Hepatocyte (in vitro differentiated cells): ENCODE measurements at regions not wholly inside any gene's neighbourhood (a gene's known extent, or its start where the extent isn't known, plus 50 kb on each side); places are given as distances from the start of the nearest gene placed in this dataset.
"Not testable (repeated sequence)": the region's sequence is repeated elsewhere in the genome, so short reads cannot be mapped to it uniquely, and the experiment has no call there.

ENCODE experiments used
- DNase-seq: peaks from one replicate; pipeline ENCODE4 v3.0.0-alpha.2; 2016; ENCODE audit warnings: low spot score
- H2AFZ ChIP-seq: fragments of 200-600 bp; sonication (generic); 2 replicates; pipeline ENCODE4 v1.6.0; 2016; ENCODE audit warnings: antibody characterized with exemption, mild to moderate bottlenecking
- H3K27ac ChIP-seq: fragments of 200-600 bp; sonication (generic); 2 replicates; pipeline ENCODE4 v1.5.1; 2016; ENCODE audit warnings: mild to moderate bottlenecking
- H3K27me3 ChIP-seq: fragments of 200-600 bp; sonication (generic); 2 replicates; pipeline ENCODE4 v1.6.1; 2016
- H3K36me3 ChIP-seq: fragments of 200-600 bp; sonication (generic); replicated peaks from 2 replicates; pipeline ENCODE4 v1.5.1; 2016; ENCODE audit warnings: low read depth; ENCODE audit not compliant: insufficient read depth
- H3K4me1 ChIP-seq: fragments of 200-600 bp; sonication (generic); 2 replicates; pipeline ENCODE4 v1.5.1; 2016; ENCODE audit warnings: mild to moderate bottlenecking, moderate library complexity; ENCODE audit not compliant: insufficient read depth
- H3K4me2 ChIP-seq: fragments of 200-600 bp; sonication (generic); 2 replicates; pipeline ENCODE4 v1.6.0; 2016
- H3K4me3 ChIP-seq: fragments of 200-600 bp; sonication (generic); 2 replicates; pipeline ENCODE4 v1.5.1; 2016; ENCODE audit warnings: mild to moderate bottlenecking
- H3K79me2 ChIP-seq: fragments of 200-600 bp; sonication (generic); 2 replicates; pipeline ENCODE4 v1.6.0; 2017; ENCODE audit warnings: mild to moderate bottlenecking
- H3K9me2 ChIP-seq: fragments of 200-600 bp; sonication (generic); replicated peaks from 2 replicates; pipeline ENCODE4 v1.6.0; 2017; ENCODE audit warnings: mild to moderate bottlenecking; ENCODE audit not compliant: insufficient read depth
- H3K9me3 ChIP-seq: fragments of 200-600 bp; sonication (generic); 2 replicates; pipeline ENCODE4 v1.5.1; 2016; ENCODE audit warnings: low read depth, mild to moderate bottlenecking
- H4K20me1 ChIP-seq: fragments of 200-600 bp; sonication (generic); 2 replicates; pipeline ENCODE4 v1.6.0; 2016; ENCODE audit warnings: mild to moderate bottlenecking; ENCODE audit not compliant: insufficient read depth, poor library complexity, severe bottlenecking
- CTCF ChIP-seq: fragments of 200-600 bp; sonication (generic); IDR thresholded peaks from 2 replicates; pipeline ENCODE4 v1.5.1; 2016; ENCODE audit warnings: antibody characterized with exemption, mild to moderate bottlenecking; ENCODE audit not compliant: poor library complexity
- EZH2 ChIP-seq: fragments of 200-600 bp; sonication (generic); IDR thresholded peaks from 2 replicates; pipeline ENCODE4 v1.6.1; 2016; ENCODE audit warnings: antibody characterized with exemption, mild to moderate bottlenecking, borderline replicate concordance
- EZH2phosphoT487 ChIP-seq: fragments of 200-600 bp; sonication (generic); IDR thresholded peaks from one replicate; pipeline ENCODE4 v1.6.1; 2018; ENCODE audit warnings: antibody characterized with exemption, mild to moderate bottlenecking, low read depth, moderate library complexity; ENCODE audit not compliant: unreplicated experiment, severe bottlenecking
- WGBS: methylation state at CpG from one replicate; pipeline ENCODE4 v1.1.6; 2016; ENCODE audit warnings: low lambda C conversion rate; ENCODE audit errors: missing lambda C conversion rate; 5-methylcytosine and 5-hydroxymethylcytosine counted together

DNA sequence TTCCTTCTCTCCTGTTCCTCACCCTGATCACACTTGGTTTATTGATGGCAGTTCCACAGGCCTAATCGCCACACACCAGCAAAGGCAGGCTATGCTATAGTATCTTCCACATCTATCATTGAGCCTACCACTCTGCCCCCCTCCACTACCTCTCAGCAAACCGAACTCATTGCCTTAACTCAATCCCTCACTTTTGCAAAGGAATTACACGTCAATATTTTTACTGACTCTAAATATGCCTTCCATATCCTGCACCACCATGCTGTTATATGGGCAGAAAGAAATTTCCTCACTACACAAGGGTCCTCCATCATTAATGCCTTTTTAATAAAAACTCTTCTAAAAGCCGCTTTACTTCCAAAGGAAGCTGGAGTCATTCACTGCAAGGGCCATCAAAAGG, 93.4 kb upstream of the TRIM24 start:
- H3K9me3 ChIP-seq, H4K20me1 ChIP-seq, DNase-seq, H3K79me2 ChIP-seq, H3K4me3 ChIP-seq, H3K9me2 ChIP-seq, H3K27me3 ChIP-seq, H3K36me3 ChIP-seq, H3K4me2 ChIP-seq, H3K27ac ChIP-seq, H3K4me1 ChIP-seq, H2AFZ ChIP-seq: not testable (repeated sequence)
- 95% methylated on average over 4 of the region's 4 CpGs for WGBS

DNA sequence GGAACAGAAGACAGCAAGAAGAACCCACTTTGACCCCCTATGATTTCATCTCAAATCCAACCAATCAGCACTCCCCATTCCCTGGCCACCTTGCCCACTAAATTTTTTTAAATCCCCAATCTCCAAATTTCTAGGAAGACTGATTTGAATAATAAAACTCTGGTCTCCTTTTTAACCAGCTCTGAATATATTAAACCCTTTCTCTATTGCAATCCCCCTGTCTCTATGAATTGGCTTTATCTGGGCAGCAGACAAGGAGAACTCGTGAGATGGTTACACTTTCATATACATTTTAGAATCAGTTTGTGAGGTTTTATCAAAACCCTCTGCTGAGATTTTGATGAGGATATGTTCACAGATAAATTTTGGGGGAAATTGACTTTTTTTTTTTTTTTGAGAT, 90.3 kb upstream of the TRIM24 start:
- Histone ChIP-seq H3K36me3 (no peaks in the 10 kb centered on the region), H3K9me3 (peaks cover 6% of the 10 kb centered on the region)

DNA sequence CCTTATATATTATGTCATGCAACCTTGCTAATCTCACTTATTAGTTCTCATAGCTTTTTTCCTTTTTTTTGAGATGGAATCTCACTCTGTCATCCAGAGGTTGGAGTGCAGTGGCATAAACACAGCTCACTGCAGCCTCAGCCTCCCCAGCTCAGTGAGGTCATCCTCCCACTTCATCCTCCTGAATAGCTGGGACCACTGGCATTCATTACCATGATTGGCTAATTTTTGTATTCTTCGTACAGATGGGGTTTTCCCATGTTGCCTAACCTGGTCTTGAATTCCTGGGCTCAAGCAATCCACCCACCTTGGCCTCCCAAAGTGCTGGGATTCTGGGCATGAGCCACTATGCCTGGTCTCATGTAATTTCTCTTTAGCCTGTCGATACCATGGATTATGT, 89.1 kb upstream of the TRIM24 start:
- TF ChIP-seq EZH2phosphoT487 (no peak), CTCF (no peak), EZH2 (no peak)
- no peak overlapping the region for H3K4me2 ChIP-seq
- peaks cover 6% of the 10 kb centered on the region for H3K9me3 ChIP-seq
- no peaks in the 10 kb centered on the region for H3K27me3 ChIP-seq
- no peak overlapping the region for H3K4me3 ChIP-seq
- H2AFZ ChIP-seq: no peak overlapping the region
- 93% methylated on average over 2 of the region's 2 CpGs for WGBS
- no peaks in the 10 kb centered on the region for H3K9me2 ChIP-seq
- H3K4me1 ChIP-seq: no peaks in the 10 kb centered on the region
- H3K79me2 ChIP-seq: no peaks in the 10 kb centered on the region
- no peak for DNase-seq
- H3K36me3 ChIP-seq: no peaks in the 10 kb centered on the region
- no peaks in the 10 kb centered on the region for H4K20me1 ChIP-seq
- no peak overlapping the region for H3K27ac ChIP-seq

More for the DNA sequence above, 90.3 kb upstream of the TRIM24 start:
- TF ChIP-seq EZH2: no peak
- TF ChIP-seq CTCF: no peak
- no peak for TF ChIP-seq EZH2phosphoT487
- H3K9me2 ChIP-seq: no peaks in the 10 kb centered on the region
- no peak overlapping the region for H3K27ac ChIP-seq
- no peak for DNase-seq
- H2AFZ ChIP-seq: no peak overlapping the region
- no peaks in the 10 kb centered on the region for H4K20me1 ChIP-seq
- H3K4me1 ChIP-seq: no peaks in the 10 kb centered on the region
- H3K79me2 ChIP-seq: no peaks in the 10 kb centered on the region
- no peak overlapping the region for H3K4me3 ChIP-seq
- no peak overlapping the region for H3K4me2 ChIP-seq
- no peaks in the 10 kb centered on the region for H3K27me3 ChIP-seq
- 90% methylated on average over 1 of the region's 1 CpG for WGBS

DNA sequence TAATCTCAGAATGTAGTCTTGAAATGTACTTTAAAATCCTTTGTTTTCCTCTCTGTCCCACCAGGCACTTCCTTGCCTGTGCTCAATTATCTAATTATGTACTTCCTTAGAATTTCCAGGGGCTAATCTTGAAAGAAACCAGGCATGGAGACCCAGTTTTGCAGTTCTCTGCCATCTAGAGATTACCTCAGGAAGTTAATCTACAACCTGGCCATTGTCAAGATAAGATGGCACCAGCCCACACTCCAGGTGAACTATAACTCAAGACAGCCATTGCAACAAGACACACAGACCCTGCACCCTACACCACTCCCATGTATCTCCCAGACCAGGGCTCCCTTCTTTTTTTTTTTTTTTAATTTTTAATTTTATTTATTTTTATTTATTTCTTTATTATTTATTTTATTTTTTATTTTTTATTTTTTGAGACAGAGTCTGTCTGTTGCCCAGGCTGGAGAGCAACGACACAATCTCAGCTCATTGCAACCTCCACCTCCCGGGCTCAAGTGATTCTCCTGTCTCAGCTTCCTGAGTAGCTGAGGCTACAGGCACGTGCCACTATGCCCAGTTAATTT, 85.9 kb upstream of the TRIM24 start:
- no peak overlapping the region for H2AFZ ChIP-seq
- no peak for DNase-seq
- H3K4me2 ChIP-seq: no peak overlapping the region
- H3K9me3 ChIP-seq: peaks cover 3% of the 10 kb centered on the region
- H3K27me3 ChIP-seq: no peaks in the 10 kb centered on the region
- 90% methylated on average over 3 of the region's 3 CpGs for WGBS
- H4K20me1 ChIP-seq: no peaks in the 10 kb centered on the region
- no peak overlapping the region for H3K27ac ChIP-seq
- H3K4me1 ChIP-seq: no peaks in the 10 kb centered on the region
- H3K36me3 ChIP-seq: no peaks in the 10 kb centered on the region
- H3K4me3 ChIP-seq: no peak overlapping the region
- no peaks in the 10 kb centered on the region for H3K79me2 ChIP-seq
- no peaks in the 10 kb centered on the region for H3K9me2 ChIP-seq
- no peak for TF ChIP-seq EZH2
- no peak for TF ChIP-seq CTCF
- no peak for TF ChIP-seq EZH2phosphoT487
